HG03045 (cell line): ENCODE measurements at regions not wholly inside any gene's neighbourhood (a gene's known extent, or its start where the extent isn't known, plus 50 kb on each side); places are given as distances from the start of the nearest gene placed in this dataset.

Experiments used
- ATAC-seq: cut with Tn5 transposase; IDR thresholded peaks from one replicate; pipeline ENCODE4 v1.9.1; 2021; ENCODE audit warnings: mild to moderate bottlenecking, moderate library complexity; ENCODE audit not compliant: unreplicated experiment

GRCh38 chr2:120683701-120684100 lies 52.0 kb upstream of the GLI2 start:
- ATAC-seq: no peak

- no peak for ATAC-seq
Measured at GRCh38 chr2:120684289-120685065, 51.2 kb upstream of the GLI2 start.

- ATAC-seq: no peak
Measured at GRCh38 chr2:120685066-120685973, 50.3 kb upstream of the GLI2 start.
